GM21737 (cell line): ENCODE measurements at regions not wholly inside any gene's neighbourhood (a gene's known extent, or its start where the extent isn't known, plus 50 kb on each side); places are given as distances from the start of the nearest gene placed in this dataset.
"Not testable (repeated sequence)": the region's sequence is repeated elsewhere in the genome, so short reads cannot be mapped to it uniquely, and the experiment has no call there.

Experiments
- ATAC-seq: cut with Tn5 transposase; IDR thresholded peaks from one replicate; pipeline ENCODE4 v1.9.1; 2021; ENCODE audit warnings: mild to moderate bottlenecking, moderate library complexity; ENCODE audit not compliant: unreplicated experiment

GRCh38 chr3:190193210-190193609 lies 72.5 kb upstream of the P3H2 start:
- no peak for ATAC-seq

GRCh38 chr3:190192739-190193138 lies 72.0 kb upstream of the P3H2 start:
- ATAC-seq = no peak

GRCh38 chr3:190192087-190192486 lies 71.4 kb upstream of the P3H2 start:
- no peak for ATAC-seq

- no peak for ATAC-seq
Measured at GRCh38 chr3:190188197-190188596, 67.5 kb upstream of the P3H2 start.

- ATAC-seq = no peak
Measured at GRCh38 chr3:190183121-190183520, 62.4 kb upstream of the P3H2 start.

GRCh38 chr3:190182418-190183043 lies 61.8 kb upstream of the P3H2 start:
- no peak for ATAC-seq

GRCh38 chr3:190180268-190180667 lies 59.6 kb upstream of the P3H2 start:
- ATAC-seq = no peak

GRCh38 chr3:190178779-190179178 lies 58.1 kb upstream of the P3H2 start:
- no peak for ATAC-seq

GRCh38 chr3:190176933-190177525 lies 56.3 kb upstream of the P3H2 start:
- not testable (repeated sequence) for ATAC-seq

- ATAC-seq = not testable (repeated sequence)
Measured at GRCh38 chr3:190176106-190176505, 55.4 kb upstream of the P3H2 start.

GRCh38 chr3:190175490-190175889 lies 54.8 kb upstream of the P3H2 start:
- no peak for ATAC-seq

- no peak for ATAC-seq
Measured at GRCh38 chr3:190174471-190174870, 53.8 kb upstream of the P3H2 start.

GRCh38 chr3:190173426-190173825 lies 52.7 kb upstream of the P3H2 start:
- ATAC-seq = no peak

- ATAC-seq = no peak
Measured at GRCh38 chr3:190172751-190173150, 52.1 kb upstream of the P3H2 start.
